ENCODE measurements at regions not wholly inside any gene's neighbourhood (a gene's known extent, or its start where the extent isn't known, plus 50 kb on each side); places are given as distances from the start of the nearest gene placed in this dataset.

DNA sequence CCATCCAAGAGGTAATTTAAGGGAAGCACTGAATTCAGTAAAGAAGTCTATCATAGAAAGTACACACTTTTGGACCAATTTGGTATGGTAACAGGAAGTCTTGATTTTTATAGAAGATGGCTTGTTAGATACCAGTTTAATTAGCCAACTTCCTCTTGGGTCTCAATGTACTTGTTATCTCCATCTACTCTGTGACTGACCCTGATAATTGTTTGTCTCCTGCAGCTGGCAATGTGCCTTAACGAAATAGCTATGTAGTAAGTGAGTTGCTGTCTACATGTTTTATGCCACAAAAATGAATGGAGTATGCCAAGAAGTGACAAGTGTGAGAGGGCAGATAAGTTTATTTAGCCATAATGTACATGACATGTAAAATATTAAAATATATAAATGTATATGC, 410.5 kb upstream of the MAN1A1 start:
- DNase-seq (ENCODE audit: low spot score) (no peak), ATAC-seq (no peak)
- H3K9me3 Mint-ChIP-seq = no peaks in the 10 kb centered on the region
- no peaks in the 10 kb centered on the region for H3K4me1 ChIP-seq (ENCODE audit: insufficient read depth)
- H3K4me3 ChIP-seq = no peak overlapping the region
- H4K20me1 ChIP-seq (replicated peaks; ENCODE audit: insufficient read depth) = no peaks in the 10 kb centered on the region
- H3K27ac Mint-ChIP-seq = no peak overlapping the region
- H3K36me3 Mint-ChIP-seq (ENCODE audit: low read depth) = 0 out of 3 replicates have a peak, but pooled peaks cover 3% of the 10 kb centered on the region
- no peaks in the 10 kb centered on the region for H3K27me3 ChIP-seq (ENCODE audit: insufficient read depth)
- TF ChIP-seq ZNF114 (CRISPR knock-in tag; IDR thresholded peaks at IDR 0.05) (no peak), NANOG (IDR thresholded peaks at IDR 0.05; ENCODE audit: borderline replicate concordance) (no peak), STAT1 (IDR thresholded peaks at IDR 0.05; ENCODE audit: unreplicated experiment) (no peak)
- TF ChIP-seq, protein P1, sequence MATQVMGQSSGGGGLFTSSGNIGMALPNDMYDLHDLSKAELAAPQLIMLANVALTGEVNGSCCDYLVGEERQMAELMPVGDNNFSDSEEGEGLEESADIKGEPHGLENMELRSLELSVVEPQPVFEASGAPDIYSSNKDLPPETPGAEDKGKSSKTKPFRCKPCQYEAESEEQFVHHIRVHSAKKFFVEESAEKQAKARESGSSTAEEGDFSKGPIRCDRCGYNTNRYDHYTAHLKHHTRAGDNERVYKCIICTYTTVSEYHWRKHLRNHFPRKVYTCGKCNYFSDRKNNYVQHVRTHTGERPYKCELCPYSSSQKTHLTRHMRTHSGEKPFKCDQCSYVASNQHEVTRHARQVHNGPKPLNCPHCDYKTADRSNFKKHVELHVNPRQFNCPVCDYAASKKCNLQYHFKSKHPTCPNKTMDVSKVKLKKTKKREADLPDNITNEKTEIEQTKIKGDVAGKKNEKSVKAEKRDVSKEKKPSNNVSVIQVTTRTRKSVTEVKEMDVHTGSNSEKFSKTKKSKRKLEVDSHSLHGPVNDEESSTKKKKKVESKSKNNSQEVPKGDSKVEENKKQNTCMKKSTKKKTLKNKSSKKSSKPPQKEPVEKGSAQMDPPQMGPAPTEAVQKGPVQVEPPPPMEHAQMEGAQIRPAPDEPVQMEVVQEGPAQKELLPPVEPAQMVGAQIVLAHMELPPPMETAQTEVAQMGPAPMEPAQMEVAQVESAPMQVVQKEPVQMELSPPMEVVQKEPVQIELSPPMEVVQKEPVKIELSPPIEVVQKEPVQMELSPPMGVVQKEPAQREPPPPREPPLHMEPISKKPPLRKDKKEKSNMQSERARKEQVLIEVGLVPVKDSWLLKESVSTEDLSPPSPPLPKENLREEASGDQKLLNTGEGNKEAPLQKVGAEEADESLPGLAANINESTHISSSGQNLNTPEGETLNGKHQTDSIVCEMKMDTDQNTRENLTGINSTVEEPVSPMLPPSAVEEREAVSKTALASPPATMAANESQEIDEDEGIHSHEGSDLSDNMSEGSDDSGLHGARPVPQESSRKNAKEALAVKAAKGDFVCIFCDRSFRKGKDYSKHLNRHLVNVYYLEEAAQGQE (IDR thresholded peaks at IDR 0.05; ENCODE audit: unreplicated experiment) = no peak
- H3K36me3 ChIP-seq (ENCODE audit: insufficient read depth) = no peaks in the 10 kb centered on the region
- no peak overlapping the region for H3K4me2 ChIP-seq
- no peak overlapping the region for H3K4me3 Mint-ChIP-seq
- H2AFZ ChIP-seq = no peak overlapping the region
- H3K27me3 Mint-ChIP-seq (ENCODE audit: insufficient read depth, low read depth, poor library complexity) = no peaks in the 10 kb centered on the region
- H3F3A ChIP-seq (replicated peaks; ENCODE audit: low read depth) = no peaks in the 10 kb centered on the region
- no peaks in the 10 kb centered on the region for H3K79me2 ChIP-seq (replicated peaks; ENCODE audit: insufficient read depth)
- H3K9me2 ChIP-seq (ENCODE audit: insufficient read depth) = no peaks in the 10 kb centered on the region; the same call in 1 of the 2 replicates
- peaks cover 5% of the 10 kb centered on the region for H3K4me1 Mint-ChIP-seq
- H3K27ac ChIP-seq (ENCODE audit: low read depth) = no peak overlapping the region

DNA sequence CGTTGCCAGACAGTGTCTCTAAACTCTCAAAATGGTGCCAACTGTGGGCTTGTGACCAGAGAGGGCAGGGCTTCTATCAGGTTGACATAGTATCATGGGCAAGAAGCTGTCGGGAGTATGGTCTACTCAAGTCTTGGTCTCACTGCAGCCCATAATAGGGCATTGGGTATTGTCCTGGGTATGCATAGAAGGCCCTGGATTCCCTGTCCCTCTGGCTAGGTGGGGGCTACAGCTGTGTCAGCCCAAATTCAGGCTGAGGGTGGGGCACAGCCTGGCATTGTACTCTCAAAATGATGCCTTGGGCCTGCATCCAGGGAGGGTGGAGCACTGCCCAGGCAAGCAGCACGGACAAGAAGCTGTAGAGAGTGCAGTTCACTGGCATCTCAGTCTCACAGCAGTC, 408.8 kb upstream of the MAN1A1 start:
- H3K4me3 Mint-ChIP-seq = no peak overlapping the region
- DNase-seq (ENCODE audit: low spot score) (no peak), ATAC-seq (no peak)
- H3K27ac Mint-ChIP-seq = no peak overlapping the region
- Histone ChIP-seq H3F3A (replicated peaks; ENCODE audit: low read depth) (no peaks in the 10 kb centered on the region), H3K9me2 (ENCODE audit: insufficient read depth) (no peaks in the 10 kb centered on the region; the same call in 1 of the 2 replicates), H3K79me2 (replicated peaks; ENCODE audit: insufficient read depth) (no peaks in the 10 kb centered on the region), H3K4me3 (no peak overlapping the region), H4K20me1 (replicated peaks; ENCODE audit: insufficient read depth) (no peaks in the 10 kb centered on the region), H2AFZ (no peak overlapping the region), H3K4me2 (no peak overlapping the region), H3K36me3 (ENCODE audit: insufficient read depth) (no peaks in the 10 kb centered on the region), H3K4me1 (ENCODE audit: insufficient read depth) (no peaks in the 10 kb centered on the region), H3K27ac (ENCODE audit: low read depth) (no peak overlapping the region), H3K27me3 (ENCODE audit: insufficient read depth) (no peaks in the 10 kb centered on the region)
- H3K27me3 Mint-ChIP-seq (ENCODE audit: insufficient read depth, low read depth, poor library complexity) = no peaks in the 10 kb centered on the region
- no peaks in the 10 kb centered on the region for H3K9me3 Mint-ChIP-seq
- TF ChIP-seq CREB1 (CRISPR knock-in tag; IDR thresholded peaks at IDR 0.05; ENCODE audit: low read depth) = no peak
- TF ChIP-seq, protein P2, sequence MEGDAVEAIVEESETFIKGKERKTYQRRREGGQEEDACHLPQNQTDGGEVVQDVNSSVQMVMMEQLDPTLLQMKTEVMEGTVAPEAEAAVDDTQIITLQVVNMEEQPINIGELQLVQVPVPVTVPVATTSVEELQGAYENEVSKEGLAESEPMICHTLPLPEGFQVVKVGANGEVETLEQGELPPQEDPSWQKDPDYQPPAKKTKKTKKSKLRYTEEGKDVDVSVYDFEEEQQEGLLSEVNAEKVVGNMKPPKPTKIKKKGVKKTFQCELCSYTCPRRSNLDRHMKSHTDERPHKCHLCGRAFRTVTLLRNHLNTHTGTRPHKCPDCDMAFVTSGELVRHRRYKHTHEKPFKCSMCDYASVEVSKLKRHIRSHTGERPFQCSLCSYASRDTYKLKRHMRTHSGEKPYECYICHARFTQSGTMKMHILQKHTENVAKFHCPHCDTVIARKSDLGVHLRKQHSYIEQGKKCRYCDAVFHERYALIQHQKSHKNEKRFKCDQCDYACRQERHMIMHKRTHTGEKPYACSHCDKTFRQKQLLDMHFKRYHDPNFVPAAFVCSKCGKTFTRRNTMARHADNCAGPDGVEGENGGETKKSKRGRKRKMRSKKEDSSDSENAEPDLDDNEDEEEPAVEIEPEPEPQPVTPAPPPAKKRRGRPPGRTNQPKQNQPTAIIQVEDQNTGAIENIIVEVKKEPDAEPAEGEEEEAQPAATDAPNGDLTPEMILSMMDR (conservative IDR thresholded peaks at IDR 0.05; ENCODE audit: low read depth in 2 of 2) = no peak
- H3K4me1 Mint-ChIP-seq = no peaks in the 10 kb centered on the region
- H3K36me3 Mint-ChIP-seq (ENCODE audit: low read depth) = no peaks in the 10 kb centered on the region
